Kidney (tissue), 13 donors: ENCODE measurements at regions not wholly inside any gene's neighbourhood (a gene's known extent, or its start where the extent isn't known, plus 50 kb on each side); places are given as distances from the start of the nearest gene placed in this dataset.

Experiments
- DNase-seq, 5 donors: peaks; one replicate each; pipeline ENCODE4 v3.0.0-alpha.2; 2013 to 2020
- FAIRE-seq: peaks from 2 replicates; lab custom pipeline; 2012; peaks lifted over from hg19 to GRCh38; lab: Jason Lieb, UNC
- H3K27ac ChIP-seq, 2 donors: one replicate each; pipeline ENCODE4 v1.7.0; 2013; ENCODE audit warnings: low read depth in 2 of 2, low read length in 2 of 2, inconsistent platforms in 1 of 2
- H3K27me3 ChIP-seq: one replicate; pipeline ENCODE4 v1.7.1; 2013; ENCODE audit warnings: low read length, inconsistent platforms; ENCODE audit not compliant: control insufficient read depth, insufficient read depth
- H3K36me3 ChIP-seq, 3 donors: one replicate each; pipeline versions ENCODE4 v1.7.0 to v1.7.1; 2013; ENCODE audit warnings: low read length in 3 of 3, control low read depth in 1 of 3, inconsistent platforms in 1 of 3; ENCODE audit not compliant: insufficient read depth in 3 of 3, control insufficient read depth in 2 of 3
- H3K4me1 ChIP-seq, 3 donors: one replicate each; pipeline versions ENCODE4 v1.7.0 to v1.7.1; 2013; ENCODE audit warnings: low read length in 3 of 3, inconsistent platforms in 1 of 3, low read depth in 1 of 3; ENCODE audit not compliant: control insufficient read depth in 2 of 3, insufficient read depth in 2 of 3
- H3K4me3 ChIP-seq, 3 donors: one replicate each; pipeline versions ENCODE4 v1.7.0 to v1.8.1; 2013; ENCODE audit warnings: low read length in 3 of 3, control low read depth in 1 of 3, inconsistent platforms in 1 of 3
- H3K9ac ChIP-seq, 3 donors: one replicate each; pipeline versions ENCODE4 v1.7.0 to v1.7.1; 2013; ENCODE audit warnings: low read length in 3 of 3, control low read depth in 1 of 3, inconsistent platforms in 1 of 3
- H3K9me3 ChIP-seq, 3 donors: one replicate each; pipeline versions ENCODE4 v1.7.0 to v1.7.1; 2013; ENCODE audit warnings: low read length in 3 of 3, control low read depth in 1 of 3, inconsistent platforms in 1 of 3; ENCODE audit not compliant: control insufficient read depth in 2 of 3, insufficient read depth in 1 of 3
- intact Hi-C: fragments of 100-400 bp; cut with DNase I; formaldehyde crosslinking; loops from one replicate; pipeline ENCODE4 v1.11.1; 2022
- TF ChIP-seq, protein P1 (sequence below): IDR thresholded peaks from 3 replicates; pipeline ENCODE4 v1.5.1; 2012; ENCODE audit warnings: mild to moderate bottlenecking, moderate library complexity, borderline replicate concordance; ENCODE audit not compliant: insufficient read depth; ENCODE audit errors: extremely low read depth
- donor health status: control.
- donor health status: control.
- donor health status: control.
- donor health status: control.
- donor health status: control.
- donor health status: DM: yes; HTN: yes; CAD: no.
- donor health status: Normal renal cell carcinoma (clear cell type).

GRCh38 chr2:129015397-129016285 is 697.0 kb upstream of the HS6ST1 start:
- H3K4me3 ChIP-seq, result no peak overlapping the region
- H3K27me3 ChIP-seq, result no peaks in the 10 kb centered on the region
- no peak for FAIRE-seq
- H3K9me3 ChIP-seq, result no peaks in the 10 kb centered on the region
- intact Hi-C loops, result no loop called here
- H3K4me1 ChIP-seq, result no peaks in the 10 kb centered on the region
- no peaks in the 10 kb centered on the region for H3K36me3 ChIP-seq
- no peak overlapping the region for H3K9ac ChIP-seq
- TF ChIP-seq, protein P1, sequence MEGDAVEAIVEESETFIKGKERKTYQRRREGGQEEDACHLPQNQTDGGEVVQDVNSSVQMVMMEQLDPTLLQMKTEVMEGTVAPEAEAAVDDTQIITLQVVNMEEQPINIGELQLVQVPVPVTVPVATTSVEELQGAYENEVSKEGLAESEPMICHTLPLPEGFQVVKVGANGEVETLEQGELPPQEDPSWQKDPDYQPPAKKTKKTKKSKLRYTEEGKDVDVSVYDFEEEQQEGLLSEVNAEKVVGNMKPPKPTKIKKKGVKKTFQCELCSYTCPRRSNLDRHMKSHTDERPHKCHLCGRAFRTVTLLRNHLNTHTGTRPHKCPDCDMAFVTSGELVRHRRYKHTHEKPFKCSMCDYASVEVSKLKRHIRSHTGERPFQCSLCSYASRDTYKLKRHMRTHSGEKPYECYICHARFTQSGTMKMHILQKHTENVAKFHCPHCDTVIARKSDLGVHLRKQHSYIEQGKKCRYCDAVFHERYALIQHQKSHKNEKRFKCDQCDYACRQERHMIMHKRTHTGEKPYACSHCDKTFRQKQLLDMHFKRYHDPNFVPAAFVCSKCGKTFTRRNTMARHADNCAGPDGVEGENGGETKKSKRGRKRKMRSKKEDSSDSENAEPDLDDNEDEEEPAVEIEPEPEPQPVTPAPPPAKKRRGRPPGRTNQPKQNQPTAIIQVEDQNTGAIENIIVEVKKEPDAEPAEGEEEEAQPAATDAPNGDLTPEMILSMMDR, result no peak
- DNase-seq, result peak in 2 of 5 donors; percentile 10 to 51
- H3K27ac ChIP-seq, result no peak overlapping the region

DNA sequence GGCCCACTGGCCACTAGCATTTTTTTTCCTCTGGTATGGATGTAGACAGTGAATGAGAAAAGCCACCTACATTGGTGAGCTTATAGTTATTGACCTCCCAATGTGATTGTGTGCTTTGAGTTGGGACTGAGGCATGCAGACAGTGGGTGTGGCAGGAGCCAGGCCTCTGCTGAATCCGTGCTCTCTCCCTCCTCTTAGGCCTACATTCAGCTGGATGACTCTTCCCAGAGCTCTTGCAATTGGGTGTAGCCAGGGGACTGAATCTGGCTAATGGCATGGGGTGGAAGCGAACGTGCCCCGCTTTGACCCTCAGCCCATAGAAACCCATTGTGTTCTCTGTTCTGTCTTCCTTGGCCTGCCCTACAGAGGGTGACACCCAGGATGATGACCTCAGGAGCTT is 698.3 kb upstream of the HS6ST1 start:
- H3K27me3 ChIP-seq, result no peaks in the 10 kb centered on the region
- DNase-seq (no peak), FAIRE-seq (no peak)
- no peaks in the 10 kb centered on the region for H3K9me3 ChIP-seq
- TF ChIP-seq, protein P1, result no peak
- H3K9ac ChIP-seq, result no peak overlapping the region
- intact Hi-C loops, result no loop called here
- H3K4me3 ChIP-seq, result no peak overlapping the region
- H3K27ac ChIP-seq, result no peak overlapping the region
- H3K36me3 ChIP-seq, result no peaks in the 10 kb centered on the region
- H3K4me1 ChIP-seq, result no peaks in the 10 kb centered on the region

GRCh38 chr2:129024796-129025195 is 706.1 kb upstream of the HS6ST1 start:
- Histone ChIP-seq H3K27ac (no peak overlapping the region), H3K4me3 (no peak overlapping the region), H3K4me1 (no peaks in the 10 kb centered on the region), H3K9ac (no peak overlapping the region), H3K27me3 (no peaks in the 10 kb centered on the region), H3K9me3 (no peaks in the 10 kb centered on the region), H3K36me3 (no peaks in the 10 kb centered on the region)
- TF ChIP-seq, protein P1, result no peak
- no peak for DNase-seq
- intact Hi-C loops, result no loop called here
- FAIRE-seq, result no peak
